ENCODE measurements at regions not wholly inside any gene's neighbourhood (a gene's known extent, or its start where the extent isn't known, plus 50 kb on each side); places are given as distances from the start of the nearest gene placed in this dataset.

DNA sequence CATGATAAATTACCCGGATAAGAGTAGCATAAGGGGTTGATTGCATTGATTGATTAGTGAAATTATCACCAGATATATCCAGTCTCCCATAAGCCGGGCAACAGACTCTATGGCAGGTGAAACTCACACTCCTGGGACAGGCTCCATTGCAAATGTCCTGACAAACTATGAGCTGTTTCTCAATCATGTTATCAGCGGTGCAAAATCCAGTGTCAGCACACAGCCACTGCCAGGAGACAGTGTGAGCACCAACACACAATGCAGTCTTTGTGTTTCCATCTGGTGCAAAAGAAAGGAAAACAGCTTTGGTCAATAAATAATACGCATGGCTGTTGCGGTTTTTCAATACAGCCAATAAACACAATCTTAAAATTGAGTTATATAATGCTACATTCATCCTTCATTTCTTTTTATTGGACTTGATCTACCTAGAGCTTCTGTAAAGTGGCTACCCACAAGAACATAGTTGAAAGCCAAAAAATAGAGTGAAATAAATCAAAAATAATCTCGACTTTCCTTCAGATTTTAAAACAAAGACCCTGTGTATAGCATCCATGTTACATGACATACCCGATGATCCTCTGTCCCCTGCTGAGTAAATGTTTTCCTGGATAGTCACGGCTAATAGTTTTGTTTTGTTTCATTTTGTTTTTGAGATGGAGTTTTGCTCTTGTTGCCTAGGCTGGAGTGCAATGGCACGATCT, 64.3 kb upstream of the AFDN start:
- peak; percentile 23 for DNase-seq (ENCODE audit: low read depth)
- TF ChIP-seq, protein P1, sequence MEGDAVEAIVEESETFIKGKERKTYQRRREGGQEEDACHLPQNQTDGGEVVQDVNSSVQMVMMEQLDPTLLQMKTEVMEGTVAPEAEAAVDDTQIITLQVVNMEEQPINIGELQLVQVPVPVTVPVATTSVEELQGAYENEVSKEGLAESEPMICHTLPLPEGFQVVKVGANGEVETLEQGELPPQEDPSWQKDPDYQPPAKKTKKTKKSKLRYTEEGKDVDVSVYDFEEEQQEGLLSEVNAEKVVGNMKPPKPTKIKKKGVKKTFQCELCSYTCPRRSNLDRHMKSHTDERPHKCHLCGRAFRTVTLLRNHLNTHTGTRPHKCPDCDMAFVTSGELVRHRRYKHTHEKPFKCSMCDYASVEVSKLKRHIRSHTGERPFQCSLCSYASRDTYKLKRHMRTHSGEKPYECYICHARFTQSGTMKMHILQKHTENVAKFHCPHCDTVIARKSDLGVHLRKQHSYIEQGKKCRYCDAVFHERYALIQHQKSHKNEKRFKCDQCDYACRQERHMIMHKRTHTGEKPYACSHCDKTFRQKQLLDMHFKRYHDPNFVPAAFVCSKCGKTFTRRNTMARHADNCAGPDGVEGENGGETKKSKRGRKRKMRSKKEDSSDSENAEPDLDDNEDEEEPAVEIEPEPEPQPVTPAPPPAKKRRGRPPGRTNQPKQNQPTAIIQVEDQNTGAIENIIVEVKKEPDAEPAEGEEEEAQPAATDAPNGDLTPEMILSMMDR (IDR thresholded peaks at IDR 0.05; ENCODE audit: low read length, missing control alignments) = no peak
- H3K4me3 ChIP-seq (replicated peaks; ENCODE audit: low read depth, low read length) = no peak overlapping the region

DNA sequence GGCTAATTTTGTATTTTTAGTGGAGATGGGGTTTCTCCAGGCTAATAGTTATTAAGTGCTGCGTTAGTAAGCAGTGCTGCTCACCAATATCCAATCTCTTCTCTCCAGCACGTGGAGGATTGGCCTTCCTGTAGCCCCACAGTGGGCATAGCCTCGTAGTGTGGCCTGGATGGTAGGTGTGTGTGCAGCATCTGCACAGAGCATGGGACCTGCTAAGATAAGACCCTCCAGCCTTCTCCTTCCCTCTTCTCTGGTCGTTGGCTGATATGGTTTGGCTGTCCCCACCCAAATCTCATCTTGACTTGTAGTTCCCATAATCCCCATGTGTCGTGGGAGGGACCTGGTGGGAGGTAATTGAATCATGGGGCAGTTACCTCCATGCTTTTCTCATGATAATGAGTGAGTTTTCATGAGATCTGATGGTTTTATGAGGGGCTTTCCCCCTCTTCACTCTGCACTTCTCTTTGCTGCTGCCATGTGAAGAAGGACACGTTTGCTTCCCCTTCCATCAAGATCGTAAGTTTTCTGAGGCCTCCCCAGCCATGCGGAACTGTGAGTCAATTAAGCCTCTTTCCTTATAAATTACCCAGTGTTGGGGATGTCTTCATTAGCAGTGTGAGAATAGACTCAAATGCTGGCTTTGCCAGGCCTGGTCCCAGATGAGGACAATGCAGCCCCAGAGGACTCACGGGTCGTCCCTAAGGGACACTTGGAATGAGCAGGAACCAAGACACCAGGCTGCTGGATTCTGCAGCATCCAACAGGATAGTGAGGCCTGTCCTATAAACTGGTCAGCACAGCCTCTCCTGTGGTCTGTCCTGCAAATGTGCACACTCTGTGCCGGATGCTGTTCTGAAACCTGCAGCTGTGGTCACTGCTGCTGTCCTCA, 63.4 kb upstream of the AFDN start:
- TF ChIP-seq, protein P1 (IDR thresholded peaks at IDR 0.05; ENCODE audit: low read length, missing control alignments) = no peak
- DNase-seq (ENCODE audit: low read depth) = no peak
- H3K4me3 ChIP-seq (replicated peaks; ENCODE audit: low read depth, low read length) = no peak overlapping the region

DNA sequence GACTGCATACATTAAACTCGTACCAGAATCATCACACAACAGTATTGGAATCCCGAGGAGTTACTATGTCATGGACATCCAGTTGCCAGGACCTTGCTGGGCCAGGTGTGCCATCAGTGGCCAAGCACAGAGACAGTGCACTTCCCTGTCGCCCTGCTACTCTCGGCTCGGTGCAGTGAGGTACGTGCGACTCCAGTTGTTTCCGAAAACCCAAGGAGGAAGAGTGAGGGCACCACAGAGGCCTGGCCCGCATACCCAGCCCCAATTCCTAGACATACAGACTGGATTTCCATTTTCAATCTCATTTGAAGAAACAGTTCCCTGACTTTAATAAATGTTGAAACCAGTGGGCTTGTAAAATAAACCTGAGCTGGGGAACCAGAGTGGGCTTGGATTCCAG, 62.5 kb upstream of the AFDN start:
- TF ChIP-seq, protein P1 (IDR thresholded peaks at IDR 0.05; ENCODE audit: low read length, missing control alignments) = no peak
- DNase-seq (ENCODE audit: low read depth) = no peak
- H3K4me3 ChIP-seq (replicated peaks; ENCODE audit: low read depth, low read length) = no peak overlapping the region

DNA sequence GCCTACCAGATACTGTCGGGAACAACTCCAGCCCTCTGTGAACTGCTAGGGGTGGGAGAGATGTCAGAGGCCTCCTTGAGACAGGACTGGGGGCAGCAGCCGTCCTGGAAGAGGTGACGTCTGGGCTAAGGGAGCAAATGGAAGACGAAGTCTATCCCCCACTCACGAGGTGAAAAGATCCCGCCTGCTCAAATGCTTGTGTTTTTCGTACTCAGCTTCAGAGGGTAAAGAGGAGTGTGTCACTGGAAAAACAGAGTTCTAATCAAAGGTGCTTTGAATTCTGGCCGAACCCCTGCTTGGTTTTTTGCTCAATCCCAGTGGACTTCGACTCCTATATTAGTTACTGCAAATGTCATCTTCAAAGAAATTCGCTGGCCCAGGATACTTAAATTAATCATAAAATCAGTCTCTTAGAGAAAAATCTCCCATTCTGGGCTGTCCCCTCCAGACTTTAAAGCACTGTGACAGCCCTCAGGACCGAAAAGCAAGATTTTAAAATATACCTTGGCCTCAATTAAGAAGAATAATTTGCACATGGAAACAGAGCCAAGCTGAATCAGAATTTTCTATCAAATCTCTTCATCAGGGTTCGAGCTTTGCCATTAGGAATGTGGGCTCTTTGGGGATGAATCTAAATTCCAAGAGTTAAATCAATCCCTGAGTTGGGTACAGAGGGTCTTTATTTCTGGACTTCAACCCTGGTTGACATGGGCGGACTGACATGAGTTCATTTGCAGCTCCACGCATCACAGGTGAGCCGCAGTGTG, 61.8 kb upstream of the AFDN start:
- DNase-seq (ENCODE audit: low read depth) = no peak
- H3K4me3 ChIP-seq (replicated peaks; ENCODE audit: low read depth, low read length) = no peak overlapping the region
- TF ChIP-seq, protein P1 (IDR thresholded peaks at IDR 0.05; ENCODE audit: low read length, missing control alignments) = no peak

DNA sequence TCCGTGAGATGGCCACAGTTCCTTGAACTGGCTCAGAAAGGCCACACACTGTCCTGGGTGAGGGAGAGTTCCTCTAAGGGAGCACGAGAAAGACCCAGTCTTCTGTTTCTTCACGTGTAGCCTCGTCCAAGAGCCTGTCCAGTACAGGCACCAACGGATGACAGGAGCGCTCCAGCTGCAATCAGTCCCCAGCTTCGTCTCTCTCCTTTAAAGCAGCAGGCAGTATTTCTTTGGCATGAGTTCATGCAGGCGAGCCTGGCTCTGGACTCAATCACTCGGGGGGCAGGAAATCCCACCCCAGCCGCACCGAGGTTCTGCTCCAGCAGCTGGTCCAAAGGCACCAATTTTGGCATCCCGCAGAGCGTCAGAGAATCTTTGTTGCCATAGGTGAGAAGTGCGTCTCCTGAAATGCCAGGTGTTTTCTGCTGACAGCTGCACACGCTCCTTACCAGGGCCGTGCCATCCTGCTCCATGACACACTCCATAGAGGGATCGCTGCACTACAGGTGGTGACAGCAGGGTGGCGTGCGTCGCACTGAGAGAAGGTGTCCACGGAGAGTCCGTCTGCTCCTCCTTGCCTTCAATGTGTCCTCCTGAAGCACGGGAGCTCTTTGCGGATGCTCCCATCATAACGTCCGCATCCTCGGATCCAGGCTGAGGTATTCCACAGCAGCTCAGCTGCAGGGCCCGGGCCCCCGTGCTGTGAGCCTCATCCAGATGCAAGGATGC, 59.6 kb upstream of the AFDN start:
- TF ChIP-seq, protein P1 (IDR thresholded peaks at IDR 0.05; ENCODE audit: low read length, missing control alignments) = no peak
- DNase-seq (ENCODE audit: low read depth) = no peak
- H3K4me3 ChIP-seq (replicated peaks; ENCODE audit: low read depth, low read length) = no peak overlapping the region

DNA sequence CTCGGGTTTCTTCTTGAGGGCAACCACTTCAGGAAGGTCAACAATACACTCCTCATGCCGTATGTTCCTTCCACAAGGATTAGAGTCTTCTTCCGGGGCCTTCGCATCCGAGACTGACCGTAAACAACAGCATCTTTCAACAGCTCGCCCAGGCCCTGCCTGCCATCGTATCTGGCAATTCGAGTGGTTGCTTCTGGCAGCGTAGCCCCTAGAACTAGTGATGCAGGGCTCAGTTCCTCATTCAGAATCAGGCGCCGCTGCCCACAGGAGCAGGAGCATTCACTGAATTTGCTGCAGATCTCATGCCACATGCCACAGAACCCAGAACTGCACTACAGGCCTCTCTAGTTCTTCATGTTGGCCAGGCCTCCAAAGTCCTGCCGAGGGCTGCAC, 59.0 kb upstream of the AFDN start:
- no peak overlapping the region for H3K4me3 ChIP-seq (replicated peaks; ENCODE audit: low read depth, low read length)
- no peak for DNase-seq (ENCODE audit: low read depth)
- TF ChIP-seq, protein P1 (IDR thresholded peaks at IDR 0.05; ENCODE audit: low read length, missing control alignments) = no peak

Data from fibroblast of pulmonary artery (primary cell).